ENCODE measurements at regions not wholly inside any gene's neighbourhood (a gene's known extent, or its start where the extent isn't known, plus 50 kb on each side); places are given as distances from the start of the nearest gene placed in this dataset.
A peak's percentile ranks its signal among the peaks of the same experiment; 100 is the strongest.

GRCh38 chr22:22406445-22407027, 102.0 kb downstream of the ZNF280B start:
- WGBS, 3 donors: 65 to 71% (median 68%) methylated on average over 5 of the region's 5 CpGs
- no peak for DNase-seq
- peaks cover 0 to 4% (median 0%) of the 10 kb centered on the region in 3 donors for H3K4me1 ChIP-seq (ENCODE audit: control insufficient read depth in 3 of 3, insufficient read depth in 2 of 3, low read depth in 1 of 3, low read length in 2 of 3)
- no peak overlapping the region for H3K4me3 ChIP-seq (ENCODE audit: low read depth in 1 of 3, low read length in 3 of 3)
- FAIRE-seq: no peak
- no peak overlapping the region for H3K27ac ChIP-seq (ENCODE audit: low read depth in 1 of 3, low read length in 2 of 3)
- H3K36me3 ChIP-seq (ENCODE audit: control insufficient read depth in 3 of 3, insufficient read depth in 2 of 3, low read depth in 1 of 3, low read length in 3 of 3): no peaks in the 10 kb centered on the region
- peaks cover 0 to 8% (median 0%) of the 10 kb centered on the region in 3 donors for H3K27me3 ChIP-seq (ENCODE audit: control insufficient read depth in 3 of 3, insufficient read depth in 3 of 3, low read length in 3 of 3)
- H3K9me3 ChIP-seq (ENCODE audit: control insufficient read depth in 2 of 2, insufficient read depth in 1 of 2, low read depth in 1 of 2, low read length in 1 of 2): no peaks in the 10 kb centered on the region

- Histone ChIP-seq H3K27me3 (ENCODE audit: control insufficient read depth in 3 of 3, insufficient read depth in 3 of 3, low read length in 3 of 3) (peaks cover 0 to 8% (median 0%) of the 10 kb centered on the region in 3 donors), H3K36me3 (ENCODE audit: control insufficient read depth in 3 of 3, insufficient read depth in 2 of 3, low read depth in 1 of 3, low read length in 3 of 3) (no peaks in the 10 kb centered on the region), H3K4me1 (ENCODE audit: control insufficient read depth in 3 of 3, insufficient read depth in 2 of 3, low read depth in 1 of 3, low read length in 2 of 3) (peaks cover 0 to 4% (median 0%) of the 10 kb centered on the region in 3 donors), H3K4me3 (ENCODE audit: low read depth in 1 of 3, low read length in 3 of 3) (no peak overlapping the region), H3K9me3 (ENCODE audit: control insufficient read depth in 2 of 2, insufficient read depth in 1 of 2, low read depth in 1 of 2, low read length in 1 of 2) (no peaks in the 10 kb centered on the region), H3K27ac (ENCODE audit: low read depth in 1 of 3, low read length in 2 of 3) (no peak overlapping the region)
- no peak for DNase-seq
- 64 to 75% (median 72%) methylated on average over 5 of the region's 5 CpGs for WGBS, 3 donors
- FAIRE-seq: no peak
Measured at GRCh38 chr22:22407061-22407460, 101.5 kb downstream of the ZNF280B start.

- no peak overlapping the region for H3K4me3 ChIP-seq (ENCODE audit: low read depth in 1 of 3, low read length in 3 of 3)
- WGBS, 3 donors: 45 to 60% (median 58%) methylated on average over 3 of the region's 3 CpGs
- FAIRE-seq: no peak
- no peak for DNase-seq
- peaks cover 0 to 4% (median 0%) of the 10 kb centered on the region in 3 donors for H3K4me1 ChIP-seq (ENCODE audit: control insufficient read depth in 3 of 3, insufficient read depth in 2 of 3, low read depth in 1 of 3, low read length in 2 of 3)
- H3K9me3 ChIP-seq (ENCODE audit: control insufficient read depth in 2 of 2, insufficient read depth in 1 of 2, low read depth in 1 of 2, low read length in 1 of 2): no peaks in the 10 kb centered on the region
- no peak overlapping the region for H3K27ac ChIP-seq (ENCODE audit: low read depth in 1 of 3, low read length in 2 of 3)
- H3K36me3 ChIP-seq (ENCODE audit: control insufficient read depth in 3 of 3, insufficient read depth in 2 of 3, low read depth in 1 of 3, low read length in 3 of 3): no peaks in the 10 kb centered on the region
- peaks cover 0 to 8% (median 0%) of the 10 kb centered on the region in 3 donors for H3K27me3 ChIP-seq (ENCODE audit: control insufficient read depth in 3 of 3, insufficient read depth in 3 of 3, low read length in 3 of 3)
Measured at GRCh38 chr22:22408269-22408668, 100.3 kb downstream of the ZNF280B start.

- peaks cover 0 to 4% (median 0%) of the 10 kb centered on the region in 3 donors for H3K4me1 ChIP-seq (ENCODE audit: control insufficient read depth in 3 of 3, insufficient read depth in 2 of 3, low read depth in 1 of 3, low read length in 2 of 3)
- H3K27ac ChIP-seq (ENCODE audit: low read depth in 1 of 3, low read length in 2 of 3): no peak overlapping the region
- peak; percentile 25 to 26 for DNase-seq
- H3K4me3 ChIP-seq (ENCODE audit: low read depth in 1 of 3, low read length in 3 of 3): no peak overlapping the region
- H3K36me3 ChIP-seq (ENCODE audit: control insufficient read depth in 3 of 3, insufficient read depth in 2 of 3, low read depth in 1 of 3, low read length in 3 of 3): no peaks in the 10 kb centered on the region
- peaks cover 0 to 8% (median 0%) of the 10 kb centered on the region in 3 donors for H3K27me3 ChIP-seq (ENCODE audit: control insufficient read depth in 3 of 3, insufficient read depth in 3 of 3, low read length in 3 of 3)
- FAIRE-seq: no peak
- WGBS, 3 donors: 39 to 51% (median 47%) methylated on average over 14 of the region's 14 CpGs
- no peaks in the 10 kb centered on the region for H3K9me3 ChIP-seq (ENCODE audit: control insufficient read depth in 2 of 2, insufficient read depth in 1 of 2, low read depth in 1 of 2, low read length in 1 of 2)
Measured at GRCh38 chr22:22408731-22409696, 99.5 kb downstream of the ZNF280B start.

- Histone ChIP-seq H3K9me3 (ENCODE audit: control insufficient read depth in 2 of 2, insufficient read depth in 1 of 2, low read depth in 1 of 2, low read length in 1 of 2) (no peaks in the 10 kb centered on the region), H3K36me3 (ENCODE audit: control insufficient read depth in 3 of 3, insufficient read depth in 2 of 3, low read depth in 1 of 3, low read length in 3 of 3) (no peaks in the 10 kb centered on the region), H3K27ac (ENCODE audit: low read depth in 1 of 3, low read length in 2 of 3) (no peak overlapping the region), H3K4me3 (ENCODE audit: low read depth in 1 of 3, low read length in 3 of 3) (no peak overlapping the region), H3K4me1 (ENCODE audit: control insufficient read depth in 3 of 3, insufficient read depth in 2 of 3, low read depth in 1 of 3, low read length in 2 of 3) (peaks cover 0 to 4% (median 0%) of the 10 kb centered on the region in 3 donors), H3K27me3 (ENCODE audit: control insufficient read depth in 3 of 3, insufficient read depth in 3 of 3, low read length in 3 of 3) (peaks cover 0 to 8% (median under 1%) of the 10 kb centered on the region in 3 donors)
- 30 to 36% (median 31%) methylated on average over 5 of the region's 5 CpGs for WGBS, 3 donors
- FAIRE-seq: no peak
- DNase-seq: no peak
Measured at GRCh38 chr22:22410121-22410520, 98.4 kb downstream of the ZNF280B start.

- no peaks in the 10 kb centered on the region for H3K9me3 ChIP-seq (ENCODE audit: control insufficient read depth in 2 of 2, insufficient read depth in 1 of 2, low read depth in 1 of 2, low read length in 1 of 2)
- FAIRE-seq (no peak), DNase-seq (no peak)
- H3K36me3 ChIP-seq (ENCODE audit: control insufficient read depth in 3 of 3, insufficient read depth in 2 of 3, low read depth in 1 of 3, low read length in 3 of 3): no peaks in the 10 kb centered on the region
- no peak overlapping the region for H3K4me3 ChIP-seq (ENCODE audit: low read depth in 1 of 3, low read length in 3 of 3)
- H3K4me1 ChIP-seq (ENCODE audit: control insufficient read depth in 3 of 3, insufficient read depth in 2 of 3, low read depth in 1 of 3, low read length in 2 of 3): peaks cover 0 to 4% (median 0%) of the 10 kb centered on the region in 3 donors
- 65 to 71% (median 69%) methylated on average over 3 of the region's 3 CpGs for WGBS, 3 donors
- peaks cover 0 to 8% (median 3%) of the 10 kb centered on the region in 3 donors for H3K27me3 ChIP-seq (ENCODE audit: control insufficient read depth in 3 of 3, insufficient read depth in 3 of 3, low read length in 3 of 3)
- H3K27ac ChIP-seq (ENCODE audit: low read depth in 1 of 3, low read length in 2 of 3): no peak overlapping the region
Measured at GRCh38 chr22:22410677-22411076, 97.9 kb downstream of the ZNF280B start.

DNA sequence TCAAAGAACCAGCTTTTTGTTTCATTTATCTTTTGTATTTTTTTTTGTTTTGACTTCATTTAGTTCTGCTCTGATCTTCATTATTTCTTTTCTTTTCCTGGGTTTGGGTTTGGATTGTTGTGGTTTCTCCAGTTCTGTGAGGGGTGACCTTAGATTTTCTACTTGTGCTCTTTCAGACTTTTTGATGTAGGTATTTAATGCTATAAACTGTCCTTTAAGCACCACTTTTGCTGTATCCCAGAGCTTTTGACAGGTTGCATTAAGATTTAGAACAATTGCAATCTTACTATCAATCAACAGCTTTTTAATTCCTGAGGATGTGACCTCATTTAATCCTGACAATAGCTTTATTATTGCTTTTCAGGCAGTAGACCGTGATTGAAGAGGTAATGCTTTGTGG, 94.3 kb downstream of the ZNF280B start:
- Histone ChIP-seq H3K4me3 (ENCODE audit: low read depth in 1 of 3, low read length in 3 of 3) (no peak overlapping the region), H3K27me3 (ENCODE audit: control insufficient read depth in 3 of 3, insufficient read depth in 3 of 3, low read length in 3 of 3) (peaks cover 0 to 10% (median 8%) of the 10 kb centered on the region in 3 donors), H3K27ac (ENCODE audit: low read depth in 1 of 3, low read length in 2 of 3) (no peak overlapping the region), H3K4me1 (ENCODE audit: control insufficient read depth in 3 of 3, insufficient read depth in 2 of 3, low read depth in 1 of 3, low read length in 2 of 3) (peaks cover 0 to 4% (median 0%) of the 10 kb centered on the region in 3 donors), H3K9me3 (ENCODE audit: control insufficient read depth in 2 of 2, insufficient read depth in 1 of 2, low read depth in 1 of 2, low read length in 1 of 2) (no peaks in the 10 kb centered on the region), H3K36me3 (ENCODE audit: control insufficient read depth in 3 of 3, insufficient read depth in 2 of 3, low read depth in 1 of 3, low read length in 3 of 3) (no peaks in the 10 kb centered on the region)
- FAIRE-seq (no peak), DNase-seq (no peak)
- WGBS, 3 donors: 36 to 55% (median 49%) methylated on average over 1 of the region's 1 CpG

GRCh38 chr22:22417495-22418162, 90.9 kb downstream of the ZNF280B start:
- Histone ChIP-seq H3K27ac (ENCODE audit: low read depth in 1 of 3, low read length in 2 of 3) (no peak overlapping the region), H3K4me1 (ENCODE audit: control insufficient read depth in 3 of 3, insufficient read depth in 2 of 3, low read depth in 1 of 3, low read length in 2 of 3) (no peaks in the 10 kb centered on the region), H3K27me3 (ENCODE audit: control insufficient read depth in 3 of 3, insufficient read depth in 3 of 3, low read length in 3 of 3) (peaks cover 0 to 18% (median 8%) of the 10 kb centered on the region in 3 donors), H3K36me3 (ENCODE audit: control insufficient read depth in 3 of 3, insufficient read depth in 2 of 3, low read depth in 1 of 3, low read length in 3 of 3) (no peaks in the 10 kb centered on the region), H3K9me3 (ENCODE audit: control insufficient read depth in 2 of 2, insufficient read depth in 1 of 2, low read depth in 1 of 2, low read length in 1 of 2) (no peaks in the 10 kb centered on the region), H3K4me3 (ENCODE audit: low read depth in 1 of 3, low read length in 3 of 3) (no peak overlapping the region)
- DNase-seq (no peak), FAIRE-seq (no peak)
- WGBS, 3 donors: 76 to 79% (median 79%) methylated on average over 9 of the region's 9 CpGs

Data from small intestine (tissue), 7 donors.